ENCODE measurements at regions not wholly inside any gene's neighbourhood (a gene's known extent, or its start where the extent isn't known, plus 50 kb on each side); places are given as distances from the start of the nearest gene placed in this dataset.
"Not testable (repeated sequence)": the region's sequence is repeated elsewhere in the genome, so short reads cannot be mapped to it uniquely, and the experiment has no call there.

- no peak for DNase-seq
Observed at GRCh38 chr6:4412077-4412476, 276.7 kb upstream of the ECI2 start.

DNA sequence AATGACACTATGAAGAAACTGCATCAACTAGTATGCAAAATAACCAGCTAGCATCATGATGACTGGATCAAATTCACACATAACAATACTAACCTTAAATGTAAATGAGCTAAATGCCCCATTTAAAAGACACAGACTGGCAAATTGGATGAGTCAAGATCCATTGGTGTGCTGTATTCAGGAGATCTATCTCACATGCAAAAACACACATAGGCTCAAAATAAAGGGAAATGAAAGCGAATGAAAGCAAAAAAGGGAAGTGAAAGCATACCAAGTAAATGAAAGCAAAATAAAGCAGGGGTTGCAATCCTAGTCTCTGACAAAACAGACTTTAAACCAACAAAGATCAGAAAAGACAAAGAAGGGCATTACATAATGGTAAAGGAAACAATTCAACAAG lies 272.3 kb upstream of the ECI2 start:
- DNase-seq, result not testable (repeated sequence)

- DNase-seq, result peak; percentile 42 to 78 (median 49)
Observed at GRCh38 chr6:4405621-4406212, 270.3 kb upstream of the ECI2 start.

GRCh38 chr6:4404415-4404814 lies 269.0 kb upstream of the ECI2 start:
- peak in 2 of 3 donors; percentile 45 to 76 for DNase-seq

DNA sequence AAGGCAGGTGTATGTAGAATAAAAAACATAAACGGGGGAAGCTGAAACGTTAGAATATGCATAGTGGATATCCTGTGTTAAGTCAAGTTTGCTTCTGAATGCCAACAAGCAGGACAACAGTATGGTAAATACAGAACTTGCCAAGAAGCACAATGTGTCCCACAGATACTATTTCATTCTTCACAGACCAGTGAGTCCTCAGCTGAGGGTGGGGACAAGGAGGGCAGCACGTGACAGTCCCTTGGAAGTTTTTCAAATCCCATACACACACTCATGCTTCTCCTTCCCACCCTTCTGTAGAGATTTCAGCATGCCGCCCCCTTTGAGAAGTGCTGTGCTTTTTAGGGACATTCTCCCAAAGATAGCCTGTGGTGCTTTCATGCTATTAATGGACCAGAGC lies 268.5 kb upstream of the ECI2 start:
- DNase-seq, result peak; percentile 39 to 62 (median 51)

DNA sequence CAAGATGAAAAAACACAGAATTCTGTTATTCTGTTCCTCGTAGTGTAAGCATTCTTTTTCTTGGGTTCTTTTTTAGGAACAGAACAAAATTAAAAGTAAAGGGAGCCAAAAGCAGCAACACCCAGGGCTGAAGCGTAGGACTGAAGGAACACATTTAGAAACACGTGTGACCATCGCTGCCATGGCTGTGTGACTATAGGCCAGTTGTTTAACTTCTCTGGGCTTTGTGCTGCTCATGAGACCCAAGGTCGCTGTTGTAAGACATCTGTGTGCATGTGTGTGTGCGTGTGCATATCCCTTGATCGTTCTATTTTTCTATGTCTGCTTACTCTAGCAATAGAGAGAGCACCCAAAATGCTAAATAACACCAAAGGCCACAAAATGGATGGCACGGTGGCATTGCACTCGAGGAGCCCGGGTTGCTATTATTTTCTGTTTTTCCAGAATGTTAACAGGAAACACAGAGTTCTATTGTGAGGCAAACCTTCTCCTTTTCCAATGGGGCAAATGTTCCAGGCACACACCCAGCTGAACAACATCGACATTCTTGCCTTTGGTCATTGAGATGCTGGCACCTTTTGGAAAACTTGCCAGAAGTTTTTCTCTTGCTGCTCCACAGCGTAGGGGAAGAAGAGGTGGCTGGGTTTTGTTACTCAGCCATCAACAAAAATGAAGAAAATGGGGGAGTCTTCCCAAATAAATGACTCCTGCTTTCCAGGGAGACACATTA lies 267.8 kb upstream of the ECI2 start:
- no peak for DNase-seq

GRCh38 chr6:4402477-4402976 lies 267.2 kb upstream of the ECI2 start:
- peak; percentile 59 to 79 (median 77) for DNase-seq

DNA sequence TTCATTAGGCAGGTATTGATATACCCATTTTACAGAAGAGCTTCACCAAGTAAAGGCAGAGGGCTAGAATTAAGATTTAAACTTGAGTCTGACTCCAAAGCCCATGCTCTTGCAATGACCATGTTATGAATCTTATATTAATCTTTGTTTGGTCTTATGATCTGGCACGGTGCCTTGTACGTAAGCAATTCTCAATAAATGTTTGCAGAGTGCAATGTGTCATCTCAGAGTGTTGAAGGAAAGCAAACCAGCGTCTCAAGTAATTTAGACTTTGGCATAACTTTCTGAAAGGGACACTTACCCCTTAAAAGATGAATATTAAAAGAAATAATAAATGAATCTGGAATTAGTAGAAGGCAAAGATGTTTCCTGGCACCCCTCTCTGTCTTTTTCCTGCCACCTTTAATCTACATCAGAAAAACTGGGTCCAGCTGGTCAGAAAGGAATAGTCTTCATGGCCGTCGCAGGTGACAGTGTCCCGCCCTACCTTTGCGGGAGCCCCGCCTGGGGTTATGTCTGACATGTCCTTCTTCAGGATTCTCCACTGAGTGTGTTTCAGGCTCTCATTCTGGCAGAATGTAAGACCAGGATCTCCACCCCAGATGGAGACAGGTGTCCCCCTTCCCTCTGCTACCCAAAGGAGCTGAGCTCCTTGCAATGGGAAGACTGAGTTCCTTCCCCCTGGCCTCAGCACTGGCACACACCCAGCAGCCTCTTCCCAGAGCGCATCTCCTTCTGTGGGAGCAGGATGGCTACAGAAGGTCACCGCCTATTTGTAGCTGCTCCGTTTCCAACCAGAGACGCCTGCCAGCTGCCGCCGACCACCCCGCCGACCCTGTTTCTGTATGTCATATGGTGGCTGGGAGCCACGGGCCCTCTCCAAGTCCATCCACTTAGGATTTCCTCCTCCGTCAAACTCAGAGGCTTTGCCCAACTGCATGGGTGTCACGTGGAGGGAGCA lies 266.3 kb upstream of the ECI2 start:
- peak in 2 of 3 donors; percentile 19 to 66 for DNase-seq

GRCh38 chr6:4399656-4400055 lies 264.3 kb upstream of the ECI2 start:
- DNase-seq, result no peak

DNA sequence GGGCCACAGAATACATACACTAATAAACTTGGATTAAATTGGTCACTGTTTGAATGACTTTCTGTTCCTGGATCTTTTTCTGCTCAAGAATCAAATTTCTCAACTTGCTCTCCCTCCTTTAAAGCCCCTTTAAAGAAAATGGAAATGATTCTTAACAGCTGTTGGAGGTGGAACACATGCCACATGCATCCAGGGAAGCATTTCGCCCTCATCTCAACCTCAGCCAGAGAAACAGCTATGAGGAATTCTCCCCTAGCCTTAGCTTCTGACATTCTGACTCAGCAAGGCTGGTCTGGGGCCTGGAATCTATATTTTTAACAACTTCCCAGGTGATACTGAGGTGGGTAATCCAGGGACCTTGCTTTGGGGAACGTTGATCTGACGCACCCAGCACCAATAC lies 263.4 kb upstream of the ECI2 start:
- no peak for DNase-seq

DNA sequence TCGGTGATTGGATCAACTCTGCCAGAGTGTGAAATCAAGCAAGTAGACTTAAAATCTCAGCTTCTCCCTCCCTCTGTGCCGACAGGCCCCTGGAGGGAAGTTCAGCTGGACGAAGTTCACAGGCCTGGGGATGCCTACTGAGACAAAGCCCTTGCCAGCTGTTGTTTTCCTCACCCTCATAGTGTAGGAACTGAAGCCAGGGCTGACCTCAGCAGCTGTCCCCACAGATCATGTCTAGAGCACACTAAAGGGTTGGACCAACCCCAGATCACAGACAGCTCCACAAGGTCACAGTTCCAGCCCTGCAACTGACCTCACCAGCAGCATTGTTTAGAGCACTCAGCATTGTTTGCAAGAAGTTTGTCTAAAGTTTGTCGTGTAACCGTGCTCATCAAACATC lies 261.9 kb upstream of the ECI2 start:
- DNase-seq, result peak; percentile 60 to 78 (median 67)

DNA sequence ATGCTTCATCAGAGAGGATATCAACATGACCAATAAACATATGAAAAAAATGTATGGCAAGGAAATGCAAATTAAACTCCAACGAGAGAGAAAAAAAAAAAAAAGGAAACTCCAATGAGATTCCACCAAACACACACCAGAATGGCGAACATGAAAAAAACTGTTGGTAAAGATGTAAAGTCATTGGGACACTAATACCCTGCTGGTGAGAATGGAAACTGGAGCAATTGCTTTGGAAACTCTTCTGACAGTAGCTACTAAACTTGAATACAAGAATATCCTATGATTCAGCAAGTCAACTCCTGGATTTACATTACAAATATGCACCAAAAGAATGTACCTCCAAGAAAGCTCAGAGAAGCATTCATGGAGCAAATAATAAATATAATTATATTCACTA lies 260.7 kb upstream of the ECI2 start:
- DNase-seq, result no peak

DNA sequence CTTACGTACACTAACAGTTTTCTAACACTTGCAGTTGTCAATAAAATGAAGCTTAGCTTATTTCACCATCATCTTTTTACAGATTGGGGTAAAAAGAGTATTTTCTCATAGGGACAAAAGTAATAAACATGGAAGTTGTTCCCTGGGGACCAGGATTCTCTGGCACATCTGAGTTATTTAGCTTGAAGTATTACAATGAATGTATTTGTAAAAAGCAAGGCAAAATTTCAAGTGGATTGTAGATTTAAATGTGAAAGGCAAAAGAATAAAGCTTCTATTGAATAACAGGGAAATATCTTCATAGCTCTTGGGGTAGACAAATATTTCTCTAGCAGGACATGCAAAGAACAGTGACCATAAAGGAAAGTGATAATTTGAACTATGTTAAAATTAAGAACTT lies 260.0 kb upstream of the ECI2 start:
- no peak for DNase-seq

DNA sequence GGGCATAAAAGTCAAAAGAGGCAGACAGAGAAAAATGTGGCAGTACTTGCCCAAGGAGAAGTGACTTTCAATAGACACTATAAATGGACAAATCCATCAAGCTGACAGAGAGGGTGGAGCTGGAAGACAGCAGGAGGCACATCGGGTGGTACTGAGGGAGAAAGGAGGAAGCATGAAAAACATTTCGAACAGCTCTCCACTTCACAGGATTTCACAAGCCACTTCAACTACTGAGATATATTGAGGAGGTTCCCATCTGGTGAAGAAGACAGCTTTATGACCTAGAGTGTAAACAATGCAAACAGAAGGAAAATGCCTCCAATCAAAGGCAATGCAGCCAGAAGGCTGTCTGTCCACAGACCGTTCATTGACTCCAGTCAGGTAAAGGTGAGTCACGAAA lies 259.4 kb upstream of the ECI2 start:
- no peak for DNase-seq

DNA sequence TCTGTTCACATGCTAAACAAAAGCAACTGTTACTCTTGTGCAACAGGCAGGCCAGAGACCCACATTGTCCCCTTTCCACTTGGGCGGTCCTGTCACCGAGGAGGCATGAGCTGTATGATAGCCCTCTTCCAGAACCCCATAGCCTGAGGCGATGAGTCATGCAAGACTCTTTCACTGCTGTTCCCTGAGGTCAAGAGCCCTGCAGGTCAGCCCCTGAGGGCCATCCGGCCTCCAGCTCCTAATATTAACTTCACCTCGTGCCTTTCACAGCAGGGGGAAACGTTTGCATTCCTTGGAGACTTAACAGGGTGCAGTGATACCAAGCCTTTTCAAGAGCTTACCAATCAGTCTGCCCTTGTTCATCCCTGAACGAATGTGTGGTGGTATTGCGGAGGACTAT lies 253.3 kb upstream of the ECI2 start:
- DNase-seq, result no peak

- no peak for DNase-seq
Observed at GRCh38 chr6:4384656-4385055, 249.3 kb upstream of the ECI2 start.

DNA sequence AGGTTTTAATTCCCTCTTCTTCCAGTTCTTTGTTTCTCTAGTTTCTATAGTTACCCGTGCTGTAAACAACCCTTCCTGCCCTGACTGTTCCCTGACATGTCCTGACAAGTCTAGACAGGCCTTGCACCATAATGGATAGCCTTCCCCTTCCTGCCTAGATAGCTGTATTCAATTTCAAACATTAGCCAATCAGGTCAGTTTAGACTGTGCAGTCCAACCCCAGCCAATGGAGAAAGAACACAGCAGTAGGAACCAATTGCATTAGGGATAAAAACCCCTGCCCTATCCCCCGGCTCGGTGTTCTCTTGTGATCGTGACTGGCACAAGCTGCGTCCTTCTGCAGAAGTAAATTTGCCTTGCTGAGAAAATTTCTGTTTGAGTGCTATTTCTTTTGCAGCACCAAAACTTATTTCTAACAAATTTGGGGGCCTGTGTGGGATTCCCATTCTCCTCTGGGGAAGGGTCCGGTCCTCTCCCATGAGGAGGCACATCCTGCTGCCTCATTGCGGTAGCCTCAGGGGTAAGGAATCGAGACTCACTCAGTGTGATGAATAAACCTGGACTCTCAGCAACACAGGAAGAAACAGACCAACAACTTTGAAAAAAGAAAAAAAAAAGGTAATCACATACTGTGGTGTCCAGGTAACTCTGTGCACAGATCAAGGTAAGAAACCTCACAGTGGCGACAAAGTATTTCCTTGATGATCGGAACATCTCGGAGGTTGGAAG lies 248.7 kb upstream of the ECI2 start:
- DNase-seq, result no peak

GRCh38 chr6:4382362-4382853 lies 247.0 kb upstream of the ECI2 start:
- DNase-seq, result no peak

DNA sequence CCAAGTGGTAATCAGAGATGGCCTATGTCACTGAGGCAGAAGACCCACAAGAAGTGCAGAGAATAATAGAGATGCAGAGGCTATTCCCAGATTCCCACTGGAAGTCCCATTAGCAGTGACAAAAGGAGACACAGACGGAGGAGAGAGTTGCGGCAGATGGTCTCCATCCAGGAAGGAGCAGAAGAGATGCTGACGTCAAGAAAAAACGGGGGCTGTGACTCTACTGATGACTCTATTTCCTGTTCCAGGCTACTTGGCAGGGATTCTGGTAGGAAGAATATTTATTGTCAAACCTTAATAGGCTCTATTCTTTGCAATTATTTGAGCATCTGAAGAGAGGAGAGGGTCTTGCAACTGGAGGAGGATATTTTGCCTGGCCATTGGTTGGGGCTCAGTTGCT lies 246.0 kb upstream of the ECI2 start:
- DNase-seq, result no peak

- DNase-seq, result no peak
Observed at GRCh38 chr6:4380881-4381281, 245.5 kb upstream of the ECI2 start.

GRCh38 chr6:4379958-4380357 lies 244.6 kb upstream of the ECI2 start:
- no peak for DNase-seq
